Nephron (organoid): ENCODE measurements at regions not wholly inside any gene's neighbourhood (a gene's known extent, or its start where the extent isn't known, plus 50 kb on each side); places are given as distances from the start of the nearest gene placed in this dataset.
"Not testable (repeated sequence)": the region's sequence is repeated elsewhere in the genome, so short reads cannot be mapped to it uniquely, and the experiment has no call there.

Source experiments
- H3K27ac Mint-ChIP-seq, 3 experiments: 2 replicates each; pipeline ENCODE4 v1.8.0; 2020; ENCODE audit warnings: mixed read lengths in 3 of 3, mild to moderate bottlenecking in 2 of 3, moderate library complexity in 1 of 3
- H3K27me3 Mint-ChIP-seq: 2 replicates; pipeline ENCODE4 v1.8.0; 2021; ENCODE audit warnings: low read depth, mild to moderate bottlenecking, moderate library complexity, mixed read lengths
- H3K36me3 Mint-ChIP-seq: 2 replicates; pipeline ENCODE4 v1.8.0; 2020; ENCODE audit warnings: low read depth, mixed read lengths
- H3K4me1 Mint-ChIP-seq: 2 replicates; pipeline ENCODE4 v1.8.0; 2020; ENCODE audit warnings: mixed read lengths
- H3K4me3 Mint-ChIP-seq, 3 experiments: 2 replicates each; pipeline ENCODE4 v1.8.0; 2020; ENCODE audit warnings: mild to moderate bottlenecking in 3 of 3, mixed read lengths in 3 of 3, moderate library complexity in 2 of 3
- H3K9me3 Mint-ChIP-seq: 2 replicates; pipeline ENCODE4 v1.8.0; 2020; ENCODE audit warnings: mixed read lengths
- TF ChIP-seq, protein P1 (sequence below), 3 experiments: fragments of 200-600 bp; sonication (generic); IDR thresholded peaks; one replicate each; pipeline ENCODE4 v1.5.0; 2021; ENCODE audit warnings: antibody characterized with exemption in 3 of 3; ENCODE audit not compliant: unreplicated experiment in 3 of 3

GRCh38 chr13:89214185-89214584, 1543.0 kb downstream of the SLITRK5 start:
- H3K9me3 Mint-ChIP-seq, result no peaks in the 10 kb centered on the region

DNA sequence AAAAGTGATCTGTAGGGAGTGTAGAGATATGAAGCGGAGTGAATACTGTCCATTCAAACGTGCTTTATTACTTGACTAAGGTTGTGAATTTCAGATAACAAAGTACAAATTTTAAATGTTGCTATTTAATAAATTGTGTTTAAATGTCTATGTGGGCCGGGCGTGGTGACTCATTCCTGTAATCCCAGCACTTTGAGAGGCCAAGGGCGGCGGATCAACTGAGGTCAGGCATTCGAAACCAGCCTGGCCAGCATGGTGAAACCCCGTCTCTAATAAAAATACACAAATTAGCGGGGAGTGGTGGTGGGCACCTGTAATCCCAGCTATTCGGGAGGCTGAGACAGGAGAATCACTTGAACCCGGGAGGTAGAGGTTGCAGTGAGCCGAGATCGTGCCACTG, 1544.1 kb downstream of the SLITRK5 start:
- peak overlapping the region in 2 of 3 experiments; percentile 54 to 78 for H3K27ac Mint-ChIP-seq
- H3K36me3 Mint-ChIP-seq, H3K27me3 Mint-ChIP-seq, H3K4me3 Mint-ChIP-seq, H3K9me3 Mint-ChIP-seq: not testable (repeated sequence)
- H3K4me1 Mint-ChIP-seq, result peaks cover 18% of the 10 kb centered on the region

More at GRCh38 chr13:89214185-89214584, 1543.0 kb downstream of the SLITRK5 start:
- Mint-ChIP-seq H3K27me3 (no peaks in the 10 kb centered on the region), H3K4me1 (peaks cover 18% of the 10 kb centered on the region), H3K27ac (peak overlapping the region in 2 of 3 experiments; percentile 15 to 78), H3K4me3 (no peak overlapping the region), H3K36me3 (no peaks in the 10 kb centered on the region)
- TF ChIP-seq, protein P1, sequence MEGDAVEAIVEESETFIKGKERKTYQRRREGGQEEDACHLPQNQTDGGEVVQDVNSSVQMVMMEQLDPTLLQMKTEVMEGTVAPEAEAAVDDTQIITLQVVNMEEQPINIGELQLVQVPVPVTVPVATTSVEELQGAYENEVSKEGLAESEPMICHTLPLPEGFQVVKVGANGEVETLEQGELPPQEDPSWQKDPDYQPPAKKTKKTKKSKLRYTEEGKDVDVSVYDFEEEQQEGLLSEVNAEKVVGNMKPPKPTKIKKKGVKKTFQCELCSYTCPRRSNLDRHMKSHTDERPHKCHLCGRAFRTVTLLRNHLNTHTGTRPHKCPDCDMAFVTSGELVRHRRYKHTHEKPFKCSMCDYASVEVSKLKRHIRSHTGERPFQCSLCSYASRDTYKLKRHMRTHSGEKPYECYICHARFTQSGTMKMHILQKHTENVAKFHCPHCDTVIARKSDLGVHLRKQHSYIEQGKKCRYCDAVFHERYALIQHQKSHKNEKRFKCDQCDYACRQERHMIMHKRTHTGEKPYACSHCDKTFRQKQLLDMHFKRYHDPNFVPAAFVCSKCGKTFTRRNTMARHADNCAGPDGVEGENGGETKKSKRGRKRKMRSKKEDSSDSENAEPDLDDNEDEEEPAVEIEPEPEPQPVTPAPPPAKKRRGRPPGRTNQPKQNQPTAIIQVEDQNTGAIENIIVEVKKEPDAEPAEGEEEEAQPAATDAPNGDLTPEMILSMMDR (IDR thresholded peaks at IDR 0.05; ENCODE audit: unreplicated experiment in 3 of 3), result no peak

DNA sequence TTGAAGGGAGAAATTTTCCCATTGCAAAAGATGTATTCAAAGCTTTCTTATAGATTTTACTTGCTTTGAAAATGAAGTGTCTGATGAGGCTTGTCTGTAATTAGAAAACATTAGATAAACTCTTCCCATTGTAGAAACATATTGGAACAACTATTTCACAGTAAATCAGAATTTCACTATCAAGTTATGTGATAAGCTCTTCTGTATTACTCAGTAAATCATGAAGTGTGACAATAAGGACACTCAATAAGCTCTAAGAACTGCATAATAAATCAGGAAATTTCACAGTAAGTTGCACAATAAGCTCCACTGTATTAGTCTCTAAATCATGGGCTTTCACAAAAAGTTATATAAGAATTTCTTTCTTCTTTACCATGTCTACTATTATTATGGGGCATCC, 1546.6 kb downstream of the SLITRK5 start:
- Mint-ChIP-seq H3K9me3 (peaks cover 9% of the 10 kb centered on the region), H3K4me3 (no peak overlapping the region), H3K4me1 (peaks cover 18% of the 10 kb centered on the region), H3K36me3 (no peaks in the 10 kb centered on the region), H3K27ac (no peak overlapping the region), H3K27me3 (no peaks in the 10 kb centered on the region)
- TF ChIP-seq, protein P1 (IDR thresholded peaks at IDR 0.05; ENCODE audit: unreplicated experiment in 3 of 3), result no peak

GRCh38 chr13:89221557-89222158, 1550.5 kb downstream of the SLITRK5 start:
- Mint-ChIP-seq H3K27ac (no peak overlapping the region), H3K4me3 (no peak overlapping the region)

GRCh38 chr13:89227356-89227755, 1556.2 kb downstream of the SLITRK5 start:
- Mint-ChIP-seq H3K4me1 (no peaks in the 10 kb centered on the region), H3K9me3 (peaks cover 3% of the 10 kb centered on the region), H3K4me3 (no peak overlapping the region), H3K27ac (no peak overlapping the region), H3K27me3 (no peaks in the 10 kb centered on the region), H3K36me3 (no peaks in the 10 kb centered on the region)
- TF ChIP-seq, protein P1 (IDR thresholded peaks at IDR 0.05; ENCODE audit: unreplicated experiment in 3 of 3), result no peak

More at GRCh38 chr13:89221557-89222158, 1550.5 kb downstream of the SLITRK5 start:
- Mint-ChIP-seq H3K27me3 (no peaks in the 10 kb centered on the region), H3K9me3 (peaks cover 9% of the 10 kb centered on the region), H3K4me1 (no peaks in the 10 kb centered on the region), H3K36me3 (no peaks in the 10 kb centered on the region)
- TF ChIP-seq, protein P1 (IDR thresholded peaks at IDR 0.05; ENCODE audit: unreplicated experiment in 3 of 3), result no peak

GRCh38 chr13:89238496-89238895, 1567.3 kb downstream of the SLITRK5 start:
- Mint-ChIP-seq H3K9me3 (no peaks in the 10 kb centered on the region), H3K36me3 (no peaks in the 10 kb centered on the region), H3K4me1 (no peaks in the 10 kb centered on the region), H3K27ac (no peak overlapping the region), H3K27me3 (no peaks in the 10 kb centered on the region), H3K4me3 (no peak overlapping the region)
- TF ChIP-seq, protein P1 (IDR thresholded peaks at IDR 0.05; ENCODE audit: unreplicated experiment in 3 of 3), result no peak
